ENCODE measurements at regions not wholly inside any gene's neighbourhood (a gene's known extent, or its start where the extent isn't known, plus 50 kb on each side); places are given as distances from the start of the nearest gene placed in this dataset.

DNA sequence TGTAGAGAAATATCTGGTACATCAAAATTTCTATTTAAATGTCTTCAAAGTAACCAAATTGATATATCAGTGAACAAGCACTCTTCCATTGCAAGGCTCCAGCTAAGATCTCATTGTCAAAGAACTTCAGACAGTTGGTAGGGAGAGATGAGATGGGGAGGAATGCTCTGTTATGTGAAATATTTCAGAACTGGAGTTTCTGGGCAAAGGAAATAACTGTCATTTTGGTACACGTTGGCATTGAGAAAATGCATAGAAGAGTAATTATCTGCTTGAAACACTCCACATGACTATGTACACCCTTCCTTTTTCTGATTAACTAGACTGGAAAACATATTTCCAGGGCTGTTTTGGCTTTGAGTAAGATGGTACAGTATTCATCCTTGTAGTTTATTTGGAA is 297.5 kb upstream of the RASGRP1 start (continued):
- TF ChIP-seq, protein P1, sequence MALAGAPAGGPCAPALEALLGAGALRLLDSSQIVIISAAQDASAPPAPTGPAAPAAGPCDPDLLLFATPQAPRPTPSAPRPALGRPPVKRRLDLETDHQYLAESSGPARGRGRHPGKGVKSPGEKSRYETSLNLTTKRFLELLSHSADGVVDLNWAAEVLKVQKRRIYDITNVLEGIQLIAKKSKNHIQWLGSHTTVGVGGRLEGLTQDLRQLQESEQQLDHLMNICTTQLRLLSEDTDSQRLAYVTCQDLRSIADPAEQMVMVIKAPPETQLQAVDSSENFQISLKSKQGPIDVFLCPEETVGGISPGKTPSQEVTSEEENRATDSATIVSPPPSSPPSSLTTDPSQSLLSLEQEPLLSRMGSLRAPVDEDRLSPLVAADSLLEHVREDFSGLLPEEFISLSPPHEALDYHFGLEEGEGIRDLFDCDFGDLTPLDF (CRISPR knock-in tag; IDR thresholded peaks at IDR 0.05) = no peak

DNA sequence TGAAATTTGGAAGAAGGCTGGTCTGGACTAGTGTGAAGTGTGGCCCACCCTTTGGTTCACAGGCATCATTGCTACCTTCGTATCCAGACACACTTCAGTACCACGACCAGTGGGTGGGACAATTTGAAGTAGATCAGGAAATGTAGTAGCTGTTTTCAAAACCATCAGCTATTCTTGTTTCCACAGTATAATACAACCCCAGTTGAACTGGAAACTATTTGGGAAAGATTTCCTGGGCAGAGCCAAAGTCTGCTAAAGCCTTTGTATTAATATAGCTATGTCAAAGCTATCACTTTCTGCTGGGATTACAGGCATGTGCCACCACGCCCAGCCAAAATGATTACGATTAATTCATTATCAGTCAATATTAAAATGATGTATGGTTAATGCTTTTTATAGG is 298.8 kb upstream of the RASGRP1 start:
- Mint-ChIP-seq H3K27ac (no peak overlapping the region), H3K36me3 (no peaks in the 10 kb centered on the region), H3K9me3 (no peaks in the 10 kb centered on the region), H3K4me1 (0 out of 2 replicates have a peak, but pooled peaks cover 4% of the 10 kb centered on the region), H3K4me3 (no peak overlapping the region), H3K27me3 (ENCODE audit: low read depth) (no peaks in the 10 kb centered on the region)
- ATAC-seq (no peak), DNase-seq (ENCODE audit: low spot score) (no peak)
- ChIA-PET CTCF (interaction anchor here (1.8 to 2.5 kb wide), 3 partner anchors 9 to 423 kb away, joined by 4 to 14 read pairs (median 14); no protein-coding TSS in a partner anchor), POLR2A (no interaction called here)
- TF ChIP-seq NR3C1 (CRISPR knock-in tag; conservative IDR thresholded peaks at IDR 0.05; ENCODE audit: low read depth) (no peak), ZNF423 (CRISPR knock-in tag; IDR thresholded peaks at IDR 0.05) (no peak), ZNF317 (CRISPR knock-in tag; IDR thresholded peaks at IDR 0.05; ENCODE audit: borderline replicate concordance, low read depth) (no peak), TEAD4 (CRISPR knock-in tag; IDR thresholded peaks at IDR 0.05) (no peak), RORB (CRISPR knock-in tag; IDR thresholded peaks at IDR 0.05) (no peak), TEAD1 (CRISPR knock-in tag; IDR thresholded peaks at IDR 0.05) (no peak)
- TF ChIP-seq, protein P1 (CRISPR knock-in tag; IDR thresholded peaks at IDR 0.05) = no peak
- TF ChIP-seq, protein P2, sequence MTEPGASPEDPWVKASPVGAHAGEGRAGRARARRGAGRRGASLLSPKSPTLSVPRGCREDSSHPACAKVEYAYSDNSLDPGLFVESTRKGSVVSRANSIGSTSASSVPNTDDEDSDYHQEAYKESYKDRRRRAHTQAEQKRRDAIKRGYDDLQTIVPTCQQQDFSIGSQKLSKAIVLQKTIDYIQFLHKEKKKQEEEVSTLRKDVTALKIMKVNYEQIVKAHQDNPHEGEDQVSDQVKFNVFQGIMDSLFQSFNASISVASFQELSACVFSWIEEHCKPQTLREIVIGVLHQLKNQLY (CRISPR knock-in tag; IDR thresholded peaks at IDR 0.05) = no peak
- TF ChIP-seq, protein P3, sequence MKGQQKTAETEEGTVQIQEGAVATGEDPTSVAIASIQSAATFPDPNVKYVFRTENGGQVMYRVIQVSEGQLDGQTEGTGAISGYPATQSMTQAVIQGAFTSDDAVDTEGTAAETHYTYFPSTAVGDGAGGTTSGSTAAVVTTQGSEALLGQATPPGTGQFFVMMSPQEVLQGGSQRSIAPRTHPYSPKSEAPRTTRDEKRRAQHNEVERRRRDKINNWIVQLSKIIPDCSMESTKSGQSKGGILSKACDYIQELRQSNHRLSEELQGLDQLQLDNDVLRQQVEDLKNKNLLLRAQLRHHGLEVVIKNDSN (CRISPR knock-in tag; IDR thresholded peaks at IDR 0.05) = no peak
- TF ChIP-seq, protein P4, sequence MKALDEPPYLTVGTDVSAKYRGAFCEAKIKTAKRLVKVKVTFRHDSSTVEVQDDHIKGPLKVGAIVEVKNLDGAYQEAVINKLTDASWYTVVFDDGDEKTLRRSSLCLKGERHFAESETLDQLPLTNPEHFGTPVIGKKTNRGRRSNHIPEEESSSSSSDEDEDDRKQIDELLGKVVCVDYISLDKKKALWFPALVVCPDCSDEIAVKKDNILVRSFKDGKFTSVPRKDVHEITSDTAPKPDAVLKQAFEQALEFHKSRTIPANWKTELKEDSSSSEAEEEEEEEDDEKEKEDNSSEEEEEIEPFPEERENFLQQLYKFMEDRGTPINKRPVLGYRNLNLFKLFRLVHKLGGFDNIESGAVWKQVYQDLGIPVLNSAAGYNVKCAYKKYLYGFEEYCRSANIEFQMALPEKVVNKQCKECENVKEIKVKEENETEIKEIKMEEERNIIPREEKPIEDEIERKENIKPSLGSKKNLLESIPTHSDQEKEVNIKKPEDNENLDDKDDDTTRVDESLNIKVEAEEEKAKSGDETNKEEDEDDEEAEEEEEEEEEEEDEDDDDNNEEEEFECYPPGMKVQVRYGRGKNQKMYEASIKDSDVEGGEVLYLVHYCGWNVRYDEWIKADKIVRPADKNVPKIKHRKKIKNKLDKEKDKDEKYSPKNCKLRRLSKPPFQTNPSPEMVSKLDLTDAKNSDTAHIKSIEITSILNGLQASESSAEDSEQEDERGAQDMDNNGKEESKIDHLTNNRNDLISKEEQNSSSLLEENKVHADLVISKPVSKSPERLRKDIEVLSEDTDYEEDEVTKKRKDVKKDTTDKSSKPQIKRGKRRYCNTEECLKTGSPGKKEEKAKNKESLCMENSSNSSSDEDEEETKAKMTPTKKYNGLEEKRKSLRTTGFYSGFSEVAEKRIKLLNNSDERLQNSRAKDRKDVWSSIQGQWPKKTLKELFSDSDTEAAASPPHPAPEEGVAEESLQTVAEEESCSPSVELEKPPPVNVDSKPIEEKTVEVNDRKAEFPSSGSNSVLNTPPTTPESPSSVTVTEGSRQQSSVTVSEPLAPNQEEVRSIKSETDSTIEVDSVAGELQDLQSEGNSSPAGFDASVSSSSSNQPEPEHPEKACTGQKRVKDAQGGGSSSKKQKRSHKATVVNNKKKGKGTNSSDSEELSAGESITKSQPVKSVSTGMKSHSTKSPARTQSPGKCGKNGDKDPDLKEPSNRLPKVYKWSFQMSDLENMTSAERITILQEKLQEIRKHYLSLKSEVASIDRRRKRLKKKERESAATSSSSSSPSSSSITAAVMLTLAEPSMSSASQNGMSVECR (CRISPR knock-in tag; IDR thresholded peaks at IDR 0.05; ENCODE audit: borderline replicate concordance) = no peak

DNA sequence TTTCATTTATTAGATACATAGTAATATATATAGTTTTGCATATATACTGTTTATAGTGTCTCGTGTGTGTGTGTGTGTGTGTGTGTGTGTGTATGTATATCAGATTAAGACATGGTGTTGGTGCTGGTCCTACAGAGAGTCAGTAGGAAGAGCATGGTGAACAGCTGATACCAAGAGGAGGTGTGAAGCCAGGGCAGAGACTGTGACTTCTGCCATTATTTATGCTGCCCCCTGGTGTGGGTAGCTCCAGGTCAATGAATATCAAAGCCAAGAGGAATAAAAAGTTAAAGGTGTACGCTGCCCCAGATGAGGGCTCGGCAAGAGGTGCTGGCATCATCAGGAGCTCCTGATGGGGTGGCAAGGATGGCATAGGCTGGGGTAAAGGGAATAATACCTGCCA is 299.5 kb upstream of the RASGRP1 start:
- no peaks in the 10 kb centered on the region for H3K36me3 Mint-ChIP-seq
- CTCF ChIA-PET = interaction anchor here (0.5 to 2.5 kb wide), 6 partner anchors 9 to 884 kb away, joined by 3 to 14 read pairs (median 4); no protein-coding TSS in a partner anchor
- POLR2A ChIA-PET = no interaction called here
- H3K4me3 Mint-ChIP-seq = no peak overlapping the region
- H3K27ac Mint-ChIP-seq = no peak overlapping the region
- 0 out of 2 replicates have a peak, but pooled peaks cover 4% of the 10 kb centered on the region for H3K4me1 Mint-ChIP-seq
- DNase-seq (ENCODE audit: low spot score) (no peak), ATAC-seq (no peak)
- no peaks in the 10 kb centered on the region for H3K27me3 Mint-ChIP-seq (ENCODE audit: low read depth)
- no peaks in the 10 kb centered on the region for H3K9me3 Mint-ChIP-seq
- no peak for TF ChIP-seq ZNF423 (CRISPR knock-in tag; IDR thresholded peaks at IDR 0.05)
- TF ChIP-seq, protein P5, sequence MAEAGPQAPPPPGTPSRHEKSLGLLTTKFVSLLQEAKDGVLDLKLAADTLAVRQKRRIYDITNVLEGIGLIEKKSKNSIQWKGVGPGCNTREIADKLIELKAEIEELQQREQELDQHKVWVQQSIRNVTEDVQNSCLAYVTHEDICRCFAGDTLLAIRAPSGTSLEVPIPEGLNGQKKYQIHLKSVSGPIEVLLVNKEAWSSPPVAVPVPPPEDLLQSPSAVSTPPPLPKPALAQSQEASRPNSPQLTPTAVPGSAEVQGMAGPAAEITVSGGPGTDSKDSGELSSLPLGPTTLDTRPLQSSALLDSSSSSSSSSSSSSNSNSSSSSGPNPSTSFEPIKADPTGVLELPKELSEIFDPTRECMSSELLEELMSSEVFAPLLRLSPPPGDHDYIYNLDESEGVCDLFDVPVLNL (CRISPR knock-in tag; IDR thresholded peaks at IDR 0.05; ENCODE audit: borderline replicate concordance, low read depth) = no peak
- TF ChIP-seq, protein P6, sequence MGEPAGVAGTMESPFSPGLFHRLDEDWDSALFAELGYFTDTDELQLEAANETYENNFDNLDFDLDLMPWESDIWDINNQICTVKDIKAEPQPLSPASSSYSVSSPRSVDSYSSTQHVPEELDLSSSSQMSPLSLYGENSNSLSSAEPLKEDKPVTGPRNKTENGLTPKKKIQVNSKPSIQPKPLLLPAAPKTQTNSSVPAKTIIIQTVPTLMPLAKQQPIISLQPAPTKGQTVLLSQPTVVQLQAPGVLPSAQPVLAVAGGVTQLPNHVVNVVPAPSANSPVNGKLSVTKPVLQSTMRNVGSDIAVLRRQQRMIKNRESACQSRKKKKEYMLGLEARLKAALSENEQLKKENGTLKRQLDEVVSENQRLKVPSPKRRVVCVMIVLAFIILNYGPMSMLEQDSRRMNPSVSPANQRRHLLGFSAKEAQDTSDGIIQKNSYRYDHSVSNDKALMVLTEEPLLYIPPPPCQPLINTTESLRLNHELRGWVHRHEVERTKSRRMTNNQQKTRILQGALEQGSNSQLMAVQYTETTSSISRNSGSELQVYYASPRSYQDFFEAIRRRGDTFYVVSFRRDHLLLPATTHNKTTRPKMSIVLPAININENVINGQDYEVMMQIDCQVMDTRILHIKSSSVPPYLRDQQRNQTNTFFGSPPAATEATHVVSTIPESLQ (CRISPR knock-in tag; IDR thresholded peaks at IDR 0.05) = no peak
- no peak for TF ChIP-seq SOX15 (CRISPR knock-in tag; IDR thresholded peaks at IDR 0.05)
- no peak for TF ChIP-seq IRF2 (CRISPR knock-in tag; IDR thresholded peaks at IDR 0.05; ENCODE audit: borderline replicate concordance, low read depth)
- TF ChIP-seq, protein P3 (CRISPR knock-in tag; IDR thresholded peaks at IDR 0.05) = no peak
- TF ChIP-seq ZNF671 (CRISPR knock-in tag; IDR thresholded peaks at IDR 0.05) = no peak
- TF ChIP-seq, protein P7, sequence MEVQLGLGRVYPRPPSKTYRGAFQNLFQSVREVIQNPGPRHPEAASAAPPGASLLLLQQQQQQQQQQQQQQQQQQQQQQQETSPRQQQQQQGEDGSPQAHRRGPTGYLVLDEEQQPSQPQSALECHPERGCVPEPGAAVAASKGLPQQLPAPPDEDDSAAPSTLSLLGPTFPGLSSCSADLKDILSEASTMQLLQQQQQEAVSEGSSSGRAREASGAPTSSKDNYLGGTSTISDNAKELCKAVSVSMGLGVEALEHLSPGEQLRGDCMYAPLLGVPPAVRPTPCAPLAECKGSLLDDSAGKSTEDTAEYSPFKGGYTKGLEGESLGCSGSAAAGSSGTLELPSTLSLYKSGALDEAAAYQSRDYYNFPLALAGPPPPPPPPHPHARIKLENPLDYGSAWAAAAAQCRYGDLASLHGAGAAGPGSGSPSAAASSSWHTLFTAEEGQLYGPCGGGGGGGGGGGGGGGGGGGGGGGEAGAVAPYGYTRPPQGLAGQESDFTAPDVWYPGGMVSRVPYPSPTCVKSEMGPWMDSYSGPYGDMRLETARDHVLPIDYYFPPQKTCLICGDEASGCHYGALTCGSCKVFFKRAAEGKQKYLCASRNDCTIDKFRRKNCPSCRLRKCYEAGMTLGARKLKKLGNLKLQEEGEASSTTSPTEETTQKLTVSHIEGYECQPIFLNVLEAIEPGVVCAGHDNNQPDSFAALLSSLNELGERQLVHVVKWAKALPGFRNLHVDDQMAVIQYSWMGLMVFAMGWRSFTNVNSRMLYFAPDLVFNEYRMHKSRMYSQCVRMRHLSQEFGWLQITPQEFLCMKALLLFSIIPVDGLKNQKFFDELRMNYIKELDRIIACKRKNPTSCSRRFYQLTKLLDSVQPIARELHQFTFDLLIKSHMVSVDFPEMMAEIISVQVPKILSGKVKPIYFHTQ (CRISPR knock-in tag; IDR thresholded peaks at IDR 0.05) = no peak
- no peak for TF ChIP-seq TCF7 (CRISPR knock-in tag; IDR thresholded peaks at IDR 0.05; ENCODE audit: low read depth)
